ENCODE measurements at regions not wholly inside any gene's neighbourhood (a gene's known extent, or its start where the extent isn't known, plus 50 kb on each side); places are given as distances from the start of the nearest gene placed in this dataset.

DNA sequence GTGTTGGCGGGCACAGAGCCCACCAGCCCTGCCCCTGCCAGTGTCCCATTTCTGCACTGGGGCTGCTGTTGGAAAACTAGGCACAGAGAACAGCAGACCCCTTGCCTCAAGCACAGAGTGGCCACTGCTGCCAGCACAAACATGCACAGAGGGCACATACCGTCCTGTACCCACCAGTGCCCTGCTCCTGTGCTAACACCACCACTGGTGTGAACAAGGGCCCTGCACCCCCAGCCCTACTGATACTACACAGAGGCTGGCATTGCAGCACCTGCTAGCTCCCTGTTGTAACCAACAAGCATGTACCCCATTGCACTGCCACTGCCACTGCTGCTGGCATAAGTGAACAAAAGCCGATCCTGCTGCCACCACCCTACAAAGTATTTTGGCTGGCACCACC lies 348.0 kb upstream of the MPDZ start:
- no peak for DNase-seq

DNA sequence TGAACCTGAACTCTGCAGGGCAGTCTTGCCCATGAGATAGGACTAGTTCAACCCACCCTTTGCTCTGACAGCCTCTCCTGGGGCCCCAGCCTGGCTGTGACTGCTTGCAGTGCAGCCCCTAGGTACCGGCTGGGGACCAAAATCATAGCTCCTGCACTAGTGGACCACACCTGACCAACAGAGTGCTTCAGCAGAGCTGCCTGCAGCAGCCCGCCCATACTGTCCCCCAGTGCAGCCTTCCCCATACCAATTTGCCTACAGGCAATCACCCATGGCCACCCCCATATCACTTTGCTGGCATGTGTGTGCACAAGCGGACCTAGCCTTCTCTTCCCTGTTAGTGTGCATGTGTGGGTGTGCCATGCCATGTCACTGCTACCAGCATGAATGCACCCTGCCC lies 347.6 kb upstream of the MPDZ start:
- no peak for DNase-seq

DNA sequence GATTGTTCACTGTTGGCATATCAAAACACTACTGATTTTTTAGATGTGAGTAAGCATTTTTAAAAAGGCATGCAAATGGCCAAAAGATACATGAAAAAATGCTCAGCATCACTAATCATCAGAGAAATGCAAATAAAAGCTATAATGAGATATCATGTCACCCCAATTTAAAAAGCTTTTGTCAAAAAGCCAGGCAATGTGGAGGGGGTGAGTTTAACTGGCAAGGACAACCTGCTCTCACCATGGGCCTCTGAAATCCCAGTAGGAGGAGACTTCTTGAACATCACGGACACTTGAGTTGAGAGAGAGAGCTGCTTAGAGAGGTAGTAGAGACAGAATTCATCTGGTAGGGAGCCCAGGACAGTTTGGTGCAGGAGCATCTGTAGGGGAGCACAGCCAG lies 347.1 kb upstream of the MPDZ start:
- DNase-seq = no peak

DNA sequence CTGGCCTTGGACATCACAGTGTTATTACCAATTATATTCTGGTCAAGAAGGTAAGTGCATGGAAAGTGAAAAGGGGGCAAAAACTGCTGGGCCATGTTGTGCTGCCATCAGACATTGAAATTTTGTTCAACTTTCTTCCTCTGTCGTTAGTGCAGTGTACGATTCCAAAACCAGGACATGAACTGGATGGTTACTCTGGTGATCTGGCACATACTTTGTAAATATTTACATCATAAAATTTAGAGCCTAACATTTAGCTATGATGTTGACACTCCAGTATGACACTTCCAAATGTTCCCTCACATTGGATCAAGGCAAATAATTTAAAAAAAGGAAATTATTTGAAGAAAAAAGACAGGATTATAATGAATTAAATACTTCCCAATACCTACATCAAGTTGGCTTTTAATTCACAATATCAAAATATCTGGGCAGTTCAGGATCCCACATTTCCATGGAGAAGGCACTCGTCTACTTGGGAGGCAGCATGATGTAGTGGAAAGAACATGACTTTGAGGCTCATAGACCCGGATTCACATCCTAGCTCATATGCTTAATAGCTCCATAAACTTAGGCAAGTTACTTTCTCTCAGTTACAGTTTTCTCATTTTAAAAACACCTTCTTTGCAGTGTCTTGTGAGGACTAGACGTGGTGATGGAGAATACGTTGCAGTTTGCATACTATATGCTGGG lies 342.5 kb upstream of the MPDZ start:
- no peak for DNase-seq

DNA sequence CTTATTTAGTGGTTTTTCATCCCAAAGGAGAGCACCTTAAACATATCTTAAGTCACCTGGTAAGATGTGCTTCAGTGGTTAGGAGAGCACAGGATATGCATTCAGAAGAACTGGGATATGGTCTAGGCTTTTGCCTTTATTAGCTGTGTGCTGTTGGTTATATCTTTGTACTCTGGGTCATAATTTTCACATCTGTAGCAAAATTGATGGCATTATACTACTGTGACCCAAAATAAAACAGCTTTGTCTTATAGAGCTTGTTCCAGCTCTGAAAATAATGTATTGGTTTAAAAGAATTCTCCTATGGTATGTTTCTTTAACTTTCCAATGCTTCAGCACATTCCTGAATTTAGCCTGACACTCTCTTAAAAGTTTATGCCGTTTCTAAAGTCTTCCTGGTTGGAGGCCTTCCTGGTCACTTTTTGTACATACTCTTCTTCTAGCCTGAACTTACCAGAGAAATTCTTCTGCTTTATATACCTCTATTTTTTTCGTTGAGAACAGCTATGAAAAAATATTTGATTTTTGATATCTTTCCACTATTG lies 337.1 kb upstream of the MPDZ start:
- no peak for DNase-seq

DNA sequence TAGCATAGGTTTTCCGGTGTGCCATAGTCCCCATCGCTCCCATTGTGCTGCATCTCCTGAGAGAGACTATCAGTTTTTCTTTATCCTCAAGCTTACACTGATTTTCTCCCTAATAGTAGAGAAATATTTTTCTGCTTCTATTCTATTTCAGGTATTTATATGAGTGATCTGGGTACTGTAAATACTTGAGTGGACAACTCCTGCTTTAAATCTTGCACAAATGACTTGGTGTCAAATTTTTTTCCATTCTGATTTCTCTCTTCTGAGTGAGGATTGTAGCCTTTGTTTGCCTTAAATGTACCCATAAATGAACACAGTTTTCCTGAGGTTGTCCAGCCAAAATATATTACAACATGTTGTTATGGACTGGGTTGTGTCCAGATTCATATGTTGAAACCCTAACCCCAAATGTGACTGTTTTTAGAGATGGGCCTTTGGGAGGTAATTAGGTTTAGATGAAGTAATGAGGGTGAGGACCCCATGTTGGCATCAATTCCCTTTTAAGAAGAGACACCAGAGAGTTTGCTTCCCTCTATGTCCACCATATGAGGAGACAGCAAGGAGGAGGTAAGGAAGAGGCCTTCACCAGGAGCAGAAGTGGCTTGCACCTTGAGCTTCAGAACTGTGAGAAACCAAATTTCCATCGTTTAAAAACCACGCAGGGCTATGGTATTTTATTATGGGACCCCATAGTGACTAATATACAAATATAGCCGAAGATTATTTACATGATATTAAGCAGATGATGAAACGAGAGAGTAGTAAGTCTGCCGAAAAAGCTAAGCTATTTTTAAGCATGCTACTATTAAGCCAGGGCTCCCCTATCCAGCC lies 336.4 kb upstream of the MPDZ start:
- no peak for DNase-seq

DNA sequence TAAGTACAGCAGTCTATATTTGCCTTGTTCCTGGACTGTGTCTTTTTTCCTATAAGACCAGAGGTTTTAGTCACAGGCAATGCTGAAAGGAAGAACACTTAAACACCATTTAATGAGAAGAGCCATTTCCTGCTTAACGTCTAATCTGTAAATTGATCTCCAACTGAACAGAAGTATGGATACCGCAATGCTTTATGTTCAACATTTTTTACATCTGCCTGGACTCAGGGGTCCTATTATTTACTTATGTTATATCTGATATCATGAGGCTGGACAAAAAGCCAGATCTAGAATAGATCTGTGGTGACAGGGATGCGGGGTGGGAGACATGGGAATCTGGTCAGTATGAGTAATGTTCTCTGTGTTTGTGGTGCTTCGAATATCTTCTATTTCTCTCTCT lies 334.6 kb upstream of the MPDZ start:
- DNase-seq = no peak

DNA sequence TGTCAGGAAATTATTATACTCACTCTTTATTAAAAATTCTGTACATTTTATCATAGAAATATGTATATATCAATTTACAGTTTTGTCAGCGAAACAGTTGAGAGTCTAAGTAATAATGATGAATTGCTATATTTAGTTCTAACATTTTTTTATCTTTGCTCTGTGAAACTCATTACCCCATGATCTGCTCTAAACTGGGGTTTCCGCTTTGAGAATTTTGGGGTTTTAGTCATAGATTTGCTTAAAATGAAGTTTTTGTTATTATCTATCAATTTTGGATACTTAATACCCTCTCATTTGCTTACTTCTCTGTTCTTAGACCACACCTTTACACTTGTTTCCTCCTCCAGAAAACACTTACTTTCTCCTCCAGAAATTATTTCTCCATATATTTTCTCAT lies 333.8 kb upstream of the MPDZ start:
- DNase-seq = no peak

DNA sequence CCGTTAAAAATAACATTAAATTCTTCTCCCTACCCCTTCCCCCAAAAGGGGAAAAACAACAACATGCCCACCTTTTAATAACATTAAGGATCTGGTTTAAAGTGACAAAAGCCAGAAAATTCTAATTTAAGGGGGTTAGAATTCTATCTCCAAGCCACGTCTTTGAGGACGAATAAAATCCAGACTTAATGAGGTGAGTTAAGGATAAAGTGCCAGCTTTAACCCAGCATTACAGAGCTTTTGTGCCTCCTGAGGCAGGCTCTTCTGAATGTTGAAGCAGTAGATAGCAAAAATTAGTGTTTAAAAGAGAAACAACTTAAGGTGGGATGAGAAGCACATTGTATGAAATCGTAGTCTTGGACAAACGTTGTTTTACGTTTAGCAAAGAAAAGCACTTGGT lies 329.0 kb upstream of the MPDZ start:
- no peak for DNase-seq

DNA sequence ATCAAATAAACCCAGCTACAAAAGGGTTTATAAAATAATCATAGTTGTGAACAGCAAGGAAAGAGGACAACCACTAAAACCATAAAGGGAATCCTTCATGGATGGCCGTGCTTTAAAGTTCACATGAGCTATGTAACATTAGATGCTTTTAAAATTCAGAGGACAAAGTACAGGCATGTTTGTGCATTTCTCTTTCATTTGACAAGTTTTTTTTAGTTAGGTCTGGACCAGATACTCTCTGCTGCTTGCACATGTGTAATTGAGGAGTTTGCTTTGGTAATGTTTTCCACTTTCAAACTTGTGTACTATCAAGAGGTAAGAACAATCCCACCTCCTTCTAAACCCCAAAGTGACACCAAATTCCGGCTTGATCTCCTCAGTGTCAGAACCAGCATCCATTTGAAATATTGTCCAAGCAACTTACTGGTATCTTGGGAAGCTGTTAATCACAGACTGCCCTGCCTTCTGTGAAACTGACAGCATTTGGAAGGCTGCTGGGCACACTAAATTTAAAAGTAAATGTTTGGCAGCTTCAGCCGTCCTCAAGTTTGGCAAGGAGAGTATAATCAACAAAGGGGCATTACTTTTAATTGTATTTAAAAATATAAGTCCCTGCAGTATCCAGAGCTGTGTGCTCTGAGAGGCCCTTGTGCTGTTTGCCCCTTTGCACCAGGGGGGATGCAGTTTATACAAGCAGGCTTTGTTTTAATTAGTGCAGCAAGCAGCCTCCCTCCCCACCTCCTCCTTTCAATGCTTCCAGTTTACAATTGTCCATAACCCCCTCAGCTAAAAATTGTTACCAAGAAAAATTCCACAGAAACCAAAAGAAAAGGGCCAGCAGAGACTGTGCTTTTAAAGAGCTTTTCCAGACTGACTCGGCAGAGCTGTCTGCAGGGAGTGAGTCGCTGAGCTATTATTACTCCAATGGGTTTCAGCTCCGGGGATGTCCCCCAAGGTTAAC lies 328.3 kb upstream of the MPDZ start:
- no peak for DNase-seq

DNA sequence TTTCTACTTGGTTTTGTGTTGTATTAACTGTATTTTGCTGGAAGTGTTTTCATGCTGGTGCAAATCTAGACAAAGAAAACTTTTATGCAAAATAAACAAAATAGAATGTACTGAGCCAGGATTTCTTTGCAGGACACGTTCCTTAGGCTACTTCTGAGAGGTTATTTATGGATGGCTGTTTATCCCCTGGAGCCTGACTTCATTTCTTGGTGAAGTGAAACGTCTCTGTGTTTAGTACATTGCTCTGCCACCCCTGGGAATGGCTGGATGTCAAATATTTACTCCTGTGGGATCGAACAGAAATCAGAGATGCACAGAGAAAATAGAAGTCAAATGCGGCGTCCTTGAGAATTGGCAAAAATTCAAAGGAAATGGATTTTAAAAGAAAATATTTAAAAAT lies 327.1 kb upstream of the MPDZ start:
- DNase-seq = no peak

DNA sequence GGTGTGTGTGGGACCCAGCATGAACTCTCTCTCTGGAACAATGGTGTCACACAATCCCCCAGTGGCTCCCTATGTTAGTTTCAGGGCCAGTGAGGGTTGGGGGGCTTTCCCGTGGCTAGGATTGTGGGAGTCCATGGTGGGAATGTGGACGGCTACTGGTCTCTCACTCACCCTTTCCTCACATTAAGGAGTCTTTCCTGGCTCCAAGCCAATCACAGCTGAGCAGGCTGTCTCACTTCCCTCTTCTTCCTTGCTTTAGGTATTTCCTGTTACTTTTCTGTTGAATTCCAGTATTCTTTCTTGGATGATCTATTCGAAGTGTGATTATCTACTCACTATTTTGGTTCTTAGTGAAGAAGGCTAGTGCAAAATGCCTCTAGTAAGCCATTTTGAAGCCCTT lies 324.4 kb upstream of the MPDZ start:
- no peak for DNase-seq

DNA sequence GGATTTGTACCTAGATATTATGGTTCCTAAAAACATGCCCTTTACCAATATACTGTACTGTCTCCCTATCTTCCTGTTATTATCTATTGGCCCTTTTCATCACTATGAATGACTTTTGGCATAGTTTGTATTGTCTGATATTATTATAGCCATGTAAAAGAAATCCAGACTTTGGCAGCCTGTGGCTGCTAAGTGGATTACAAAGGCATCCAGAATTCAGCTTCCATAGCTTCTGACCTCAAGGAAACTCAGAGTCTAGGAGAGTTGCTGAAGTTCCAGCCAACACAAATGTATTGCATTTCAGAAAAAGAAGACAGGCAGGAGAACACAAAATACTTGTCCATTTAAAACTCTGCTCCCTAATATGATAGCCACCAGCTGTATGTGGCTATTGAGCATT lies 319.2 kb upstream of the MPDZ start:
- no peak for DNase-seq

DNA sequence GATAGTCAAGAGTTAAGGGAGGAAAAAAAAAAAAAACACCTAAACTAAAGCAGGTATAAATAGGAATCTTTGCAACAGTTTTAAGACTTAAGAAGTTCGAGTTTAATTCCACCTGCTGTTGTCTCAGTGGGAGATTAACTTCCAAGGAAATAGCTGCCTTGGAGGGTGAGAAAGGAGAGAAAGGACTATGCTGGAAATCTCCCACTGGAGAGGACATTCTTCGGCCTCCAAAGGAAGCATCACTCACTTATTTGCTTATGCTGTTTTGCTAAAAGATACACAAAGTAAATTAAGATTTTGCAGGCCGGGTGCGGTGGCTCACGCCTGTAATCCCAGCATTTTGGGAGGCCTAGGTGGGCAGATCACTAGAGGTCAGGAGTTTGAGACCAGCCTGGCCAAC lies 317.9 kb upstream of the MPDZ start:
- no peak for DNase-seq

DNA sequence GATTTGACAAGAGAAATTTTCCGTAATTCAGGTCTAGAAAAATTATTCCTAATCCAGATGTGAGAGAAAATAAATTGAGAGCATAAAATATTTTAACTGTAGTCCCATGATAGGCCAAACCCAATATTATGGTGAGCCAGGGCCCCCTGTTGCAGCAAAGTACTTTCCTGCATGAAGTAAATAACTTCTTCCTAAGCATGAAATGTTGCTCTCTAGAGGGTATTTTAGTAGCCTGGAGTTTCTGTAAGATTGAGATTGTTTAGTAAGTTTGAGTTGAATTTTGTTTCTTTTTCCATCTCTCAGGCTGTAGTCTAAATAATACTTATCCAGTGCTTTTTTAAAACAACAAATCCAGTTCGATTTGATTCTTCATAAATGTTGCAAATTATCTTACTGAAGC lies 317.5 kb upstream of the MPDZ start:
- no peak for DNase-seq

DNA sequence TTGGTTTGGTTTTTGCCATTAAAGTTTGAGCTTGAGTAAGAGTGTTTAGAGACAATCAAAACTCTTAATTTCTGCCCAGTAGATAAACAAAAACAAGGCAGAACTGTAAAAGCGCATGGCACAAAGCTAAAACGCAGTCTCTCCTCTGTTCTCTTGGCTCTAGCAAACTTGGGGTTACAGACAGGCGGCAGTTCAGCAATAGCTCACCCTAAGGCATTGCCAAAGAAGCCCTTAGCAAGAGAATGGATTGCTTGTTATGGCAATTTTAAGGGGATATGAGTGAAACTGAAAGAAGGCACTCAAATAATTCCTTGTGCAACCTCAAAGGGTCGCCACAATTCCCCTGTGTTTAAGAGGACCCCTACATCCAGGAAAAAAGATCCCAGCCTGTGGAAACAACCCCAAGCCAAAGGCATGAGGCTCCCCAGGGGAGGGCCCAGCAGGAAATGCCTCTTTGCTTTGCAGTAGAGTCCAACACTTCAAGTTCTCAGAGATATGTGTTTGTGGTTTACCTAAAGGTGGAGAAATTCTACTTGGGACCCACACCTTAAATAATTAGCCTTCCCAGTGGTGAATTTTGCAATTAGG lies 317.0 kb upstream of the MPDZ start:
- no peak for DNase-seq

DNA sequence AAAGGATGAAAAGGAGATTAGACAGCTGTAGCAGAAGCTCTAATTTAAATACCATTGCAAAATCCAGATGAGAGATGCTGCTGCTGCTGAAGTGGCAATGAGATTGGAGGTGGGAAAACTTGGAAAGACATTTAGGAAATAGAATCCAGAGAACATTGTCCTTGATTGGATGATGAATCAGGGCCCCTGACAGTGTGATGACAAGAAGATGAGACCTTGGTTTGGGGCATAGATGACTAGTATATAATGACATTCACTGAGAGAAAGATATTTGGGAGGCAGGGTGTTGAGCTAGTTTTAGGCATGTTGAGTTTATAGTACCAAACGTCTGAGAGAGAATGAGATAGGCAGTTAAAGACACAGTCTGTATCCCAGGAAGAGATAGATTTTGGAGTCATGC lies 311.5 kb upstream of the MPDZ start:
- no peak for DNase-seq

DNA sequence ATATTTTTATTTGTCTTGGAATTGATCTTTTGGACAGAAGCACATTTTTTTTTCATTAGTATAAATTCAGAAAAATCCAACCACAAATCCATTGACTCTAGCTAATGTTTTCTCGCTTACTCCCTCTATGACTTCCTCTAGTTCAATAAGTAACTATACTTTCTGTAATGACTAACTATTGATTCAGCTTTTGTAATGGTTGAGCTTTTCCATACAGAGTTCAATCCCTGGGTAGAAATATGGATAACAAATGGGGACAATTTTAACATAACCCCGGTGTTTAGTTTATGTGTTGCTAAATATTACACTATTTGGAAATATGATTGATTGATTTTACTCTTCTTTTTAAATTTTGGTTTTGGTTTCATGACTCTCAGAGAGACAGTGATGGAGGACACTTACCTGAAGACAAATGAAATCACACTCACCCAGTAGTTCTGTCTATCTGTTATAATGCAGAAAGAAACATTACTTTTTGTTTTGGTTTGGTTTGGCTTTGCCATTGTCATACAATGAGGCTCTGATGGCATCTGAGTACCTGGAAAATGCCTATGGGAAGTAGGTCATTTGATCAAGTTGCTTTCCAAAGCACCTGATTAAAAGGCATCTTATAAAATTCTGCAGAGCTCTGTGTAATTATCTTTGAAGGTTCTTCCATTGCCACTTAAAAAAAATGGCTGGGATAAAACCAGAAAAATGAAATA lies 309.7 kb upstream of the MPDZ start:
- DNase-seq = no peak

DNA sequence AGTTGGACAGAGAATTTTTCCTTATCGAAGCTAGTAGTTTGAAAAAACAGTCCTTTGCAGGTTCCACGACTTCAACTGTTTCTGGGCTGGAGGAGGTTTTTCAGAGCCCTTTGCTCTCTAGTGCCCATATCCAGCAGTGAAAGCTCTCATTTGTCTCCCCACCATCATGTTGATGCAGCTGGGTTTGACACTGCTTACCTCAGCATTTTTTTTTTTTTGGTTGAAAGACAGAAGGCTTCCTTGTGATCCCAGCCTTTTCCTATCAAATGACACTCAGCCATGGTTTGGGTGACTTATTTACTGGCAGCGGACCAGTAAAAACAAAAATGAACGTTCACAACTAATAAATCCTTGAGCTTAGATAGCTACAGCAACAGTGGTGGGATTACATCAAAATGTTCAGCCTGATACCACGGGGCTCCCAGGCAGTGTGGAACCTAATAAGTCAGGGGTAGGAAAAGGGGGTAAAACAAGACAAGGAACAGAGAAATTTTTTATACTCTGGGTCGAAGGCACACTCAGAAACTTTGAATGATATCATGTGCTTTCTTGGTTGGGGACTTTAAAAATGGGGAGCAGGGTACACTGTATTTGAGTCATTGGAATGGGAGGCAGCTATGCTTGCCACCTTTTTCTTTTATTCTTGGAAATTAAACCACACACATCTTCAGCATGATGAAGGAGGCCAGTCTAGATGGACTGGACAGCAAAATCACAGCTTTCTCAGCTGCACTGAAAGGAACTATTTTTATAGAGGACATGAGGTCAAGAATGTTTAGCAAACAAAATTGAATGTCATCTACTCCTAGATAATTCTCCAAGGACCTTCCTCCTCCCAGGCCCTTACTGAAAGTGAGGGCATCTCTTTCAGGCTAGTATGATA lies 308.9 kb upstream of the MPDZ start:
- DNase-seq = no peak

DNA sequence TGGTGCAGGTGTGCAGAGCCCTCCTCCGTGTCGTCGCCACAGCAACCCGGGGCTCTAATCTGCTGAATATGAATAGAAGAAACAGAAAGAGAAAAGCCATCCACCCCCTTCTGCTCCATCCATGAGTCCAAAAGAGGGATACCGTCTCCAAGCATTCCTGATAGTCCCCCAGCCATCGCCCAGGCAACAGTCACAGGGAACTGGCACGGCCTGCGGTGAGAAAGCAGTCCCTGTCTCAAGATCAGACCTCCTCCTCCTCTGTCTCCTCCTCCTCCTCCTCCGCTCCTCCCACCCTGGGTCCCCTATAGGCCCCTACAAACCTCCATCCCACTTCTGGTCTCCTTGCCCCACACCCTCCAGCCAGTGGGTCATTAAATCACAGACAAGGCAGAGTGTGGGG lies 308.1 kb upstream of the MPDZ start:
- DNase-seq = no peak
